Neural progenitor cell (in vitro differentiated cells): ENCODE measurements at regions not wholly inside any gene's neighbourhood (a gene's known extent, or its start where the extent isn't known, plus 50 kb on each side); places are given as distances from the start of the nearest gene placed in this dataset.

ENCODE experiments used
- DNase-seq: peaks from one replicate; pipeline ENCODE4 v3.0.0-alpha.2; 2016; ENCODE audit warnings: low spot score
- H2AFZ ChIP-seq: fragments of 200-600 bp; sonication (generic); replicated peaks from 2 replicates; pipeline ENCODE4 v1.6.1; 2016; ENCODE audit warnings: antibody characterized with exemption
- H3F3A ChIP-seq: fragments of 200-600 bp; sonication (generic); 2 replicates; pipeline ENCODE4 v1.6.1; 2016; ENCODE audit warnings: antibody characterized with exemption, low read depth
- H3K27ac ChIP-seq: fragments of 200-600 bp; sonication (generic); 2 replicates; pipeline ENCODE4 v1.5.1; 2016; ENCODE audit warnings: mild to moderate bottlenecking
- H3K27me3 ChIP-seq: fragments of 200-600 bp; sonication (generic); 2 replicates; pipeline ENCODE4 v1.6.1; 2016; ENCODE audit warnings: mild to moderate bottlenecking, moderate library complexity
- H3K36me3 ChIP-seq: fragments of 200-600 bp; sonication (generic); 2 replicates; pipeline ENCODE4 v1.5.1; 2016
- H3K4me1 ChIP-seq: fragments of 200-600 bp; sonication (generic); 2 replicates; pipeline ENCODE4 v1.6.1; 2016; ENCODE audit warnings: mixed run types
- H3K4me2 ChIP-seq: fragments of 200-600 bp; sonication (generic); 2 replicates; pipeline ENCODE4 v1.6.1; 2016
- H3K4me3 ChIP-seq: fragments of 200-600 bp; sonication (generic); 2 replicates; pipeline ENCODE4 v1.5.1; 2016
- H3K79me2 ChIP-seq: fragments of 200-600 bp; sonication (generic); 2 replicates; pipeline ENCODE4 v1.6.1; 2016; ENCODE audit warnings: low read depth
- H3K9ac ChIP-seq: fragments of 200-600 bp; sonication (generic); 2 replicates; pipeline ENCODE4 v1.6.1; 2016
- H3K9me3 ChIP-seq: fragments of 200-600 bp; sonication (generic); 2 replicates; pipeline ENCODE4 v1.5.1; 2016; ENCODE audit warnings: low read depth
- H4K20me1 ChIP-seq: fragments of 200-600 bp; sonication (generic); 2 replicates; pipeline ENCODE4 v1.6.1; 2016; ENCODE audit warnings: low read depth
- H3K27ac Mint-ChIP-seq: 3 replicates; pipeline ENCODE4 v1.8.0; 2021; ENCODE audit warnings: mixed read lengths
- H3K27me3 Mint-ChIP-seq: 2 replicates; pipeline ENCODE4 v1.8.0; 2022; ENCODE audit warnings: low read depth, mild to moderate bottlenecking, inconsistent platforms, moderate library complexity, mixed read lengths; ENCODE audit not compliant: insufficient read depth
- H3K36me3 Mint-ChIP-seq: 3 replicates; pipeline ENCODE4 v1.8.0; 2021; ENCODE audit warnings: mixed read lengths
- H3K4me1 Mint-ChIP-seq: 3 replicates; pipeline ENCODE4 v1.8.0; 2021; ENCODE audit warnings: mixed read lengths
- H3K4me3 Mint-ChIP-seq: 3 replicates; pipeline ENCODE4 v1.8.0; 2021; ENCODE audit warnings: mild to moderate bottlenecking, moderate library complexity, mixed read lengths
- H3K9me3 Mint-ChIP-seq: 3 replicates; pipeline ENCODE4 v1.8.0; 2020; ENCODE audit warnings: mixed read lengths
- EZH2 ChIP-seq: fragments of 200-600 bp; sonication (generic); IDR thresholded peaks from 2 replicates; pipeline ENCODE4 v1.6.1; 2017; ENCODE audit warnings: antibody characterized with exemption, mild to moderate bottlenecking, moderate library complexity
- EZH2phosphoT487 ChIP-seq: fragments of 200-600 bp; sonication (generic); IDR thresholded peaks from 2 replicates; pipeline ENCODE4 v1.6.1; 2017; ENCODE audit warnings: antibody characterized with exemption
- TF ChIP-seq, protein P1 (sequence below): fragments of 200-600 bp; sonication (generic); IDR thresholded peaks from 2 replicates; pipeline ENCODE4 v1.5.1; 2017; ENCODE audit warnings: antibody characterized with exemption, mild to moderate bottlenecking

DNA sequence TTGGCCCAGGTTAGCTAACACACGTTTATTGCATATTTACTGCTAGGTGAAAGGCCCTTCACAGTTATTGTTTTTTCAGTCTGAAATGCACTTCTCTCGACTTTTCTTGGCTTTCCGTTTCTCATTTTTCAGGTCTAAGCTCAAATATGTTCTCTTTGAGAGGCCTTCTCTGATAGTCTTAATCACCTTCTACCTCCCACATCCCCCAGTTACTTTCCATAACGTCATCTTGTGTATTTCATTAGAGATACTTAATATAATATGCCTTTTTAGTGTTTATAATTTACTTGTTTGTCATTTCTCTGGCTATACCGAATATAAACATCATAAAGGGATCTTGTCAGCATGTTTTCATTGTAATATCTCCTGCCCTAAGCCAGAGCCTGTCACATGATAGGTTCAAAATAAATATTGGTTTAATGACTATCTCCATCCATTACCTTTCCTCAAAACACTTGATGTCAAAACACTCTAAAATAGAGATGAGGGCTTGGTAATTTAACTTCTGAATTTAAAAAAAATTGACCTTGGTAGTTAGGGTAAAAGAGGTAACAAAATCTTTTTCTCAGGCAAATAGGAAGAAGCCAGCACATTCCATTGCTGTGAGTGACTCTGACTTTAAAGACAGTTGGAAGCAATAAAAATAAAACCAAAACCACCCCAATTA is 168.6 kb upstream of the RFC3 start:
- no peaks in the 10 kb centered on the region for H3K9me3 Mint-ChIP-seq
- Histone ChIP-seq H3K4me2 (no peak overlapping the region), H3K9me3 (no peaks in the 10 kb centered on the region), H3K27ac (no peak overlapping the region), H2AFZ (no peak overlapping the region), H3K36me3 (no peaks in the 10 kb centered on the region), H3K27me3 (no peaks in the 10 kb centered on the region), H3K9ac (no peak overlapping the region), H3K79me2 (no peaks in the 10 kb centered on the region), H3F3A (no peaks in the 10 kb centered on the region), H3K4me3 (no peak overlapping the region), H4K20me1 (no peaks in the 10 kb centered on the region), H3K4me1 (peaks cover 6% of the 10 kb centered on the region)
- no peak for DNase-seq
- no peak overlapping the region for H3K4me3 Mint-ChIP-seq
- H3K27me3 Mint-ChIP-seq, result no peaks in the 10 kb centered on the region
- no peaks in the 10 kb centered on the region for H3K36me3 Mint-ChIP-seq
- no peak overlapping the region for H3K27ac Mint-ChIP-seq
- TF ChIP-seq, protein P1, sequence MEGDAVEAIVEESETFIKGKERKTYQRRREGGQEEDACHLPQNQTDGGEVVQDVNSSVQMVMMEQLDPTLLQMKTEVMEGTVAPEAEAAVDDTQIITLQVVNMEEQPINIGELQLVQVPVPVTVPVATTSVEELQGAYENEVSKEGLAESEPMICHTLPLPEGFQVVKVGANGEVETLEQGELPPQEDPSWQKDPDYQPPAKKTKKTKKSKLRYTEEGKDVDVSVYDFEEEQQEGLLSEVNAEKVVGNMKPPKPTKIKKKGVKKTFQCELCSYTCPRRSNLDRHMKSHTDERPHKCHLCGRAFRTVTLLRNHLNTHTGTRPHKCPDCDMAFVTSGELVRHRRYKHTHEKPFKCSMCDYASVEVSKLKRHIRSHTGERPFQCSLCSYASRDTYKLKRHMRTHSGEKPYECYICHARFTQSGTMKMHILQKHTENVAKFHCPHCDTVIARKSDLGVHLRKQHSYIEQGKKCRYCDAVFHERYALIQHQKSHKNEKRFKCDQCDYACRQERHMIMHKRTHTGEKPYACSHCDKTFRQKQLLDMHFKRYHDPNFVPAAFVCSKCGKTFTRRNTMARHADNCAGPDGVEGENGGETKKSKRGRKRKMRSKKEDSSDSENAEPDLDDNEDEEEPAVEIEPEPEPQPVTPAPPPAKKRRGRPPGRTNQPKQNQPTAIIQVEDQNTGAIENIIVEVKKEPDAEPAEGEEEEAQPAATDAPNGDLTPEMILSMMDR, result no peak
- no peak for TF ChIP-seq EZH2
- no peak for TF ChIP-seq EZH2phosphoT487
- H3K4me1 Mint-ChIP-seq, result peaks cover 10% of the 10 kb centered on the region

DNA sequence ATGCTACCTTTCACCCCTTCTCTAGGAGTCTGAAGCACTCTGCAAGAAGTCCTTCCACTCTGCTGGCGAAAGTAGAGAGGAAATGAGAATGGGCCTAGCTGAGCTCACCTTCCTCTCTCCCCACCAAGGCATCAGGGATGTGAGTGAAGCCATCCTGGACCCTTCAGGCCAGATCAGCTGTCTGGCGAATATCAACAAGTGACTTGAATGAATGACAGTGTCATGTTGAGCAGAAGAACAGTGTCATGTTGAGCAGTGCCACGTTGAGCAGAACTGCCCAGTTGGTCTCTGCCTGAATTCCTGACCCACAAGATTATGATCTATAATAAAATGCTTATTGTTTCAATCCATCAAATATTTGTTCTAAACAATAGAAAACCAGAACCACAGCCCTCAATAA is 166.2 kb upstream of the RFC3 start:
- Histone ChIP-seq H3F3A (peaks cover 5% of the 10 kb centered on the region), H3K36me3 (no peaks in the 10 kb centered on the region), H3K4me3 (no peak overlapping the region), H3K9me3 (no peaks in the 10 kb centered on the region), H4K20me1 (no peaks in the 10 kb centered on the region), H2AFZ (no peak overlapping the region), H3K9ac (no peak overlapping the region), H3K27ac (no peak overlapping the region), H3K4me2 (no peak overlapping the region), H3K4me1 (peaks cover 19% of the 10 kb centered on the region), H3K27me3 (no peaks in the 10 kb centered on the region), H3K79me2 (no peaks in the 10 kb centered on the region)
- Mint-ChIP-seq H3K4me1 (peaks cover 7% of the 10 kb centered on the region), H3K4me3 (no peak overlapping the region), H3K9me3 (no peaks in the 10 kb centered on the region), H3K36me3 (no peaks in the 10 kb centered on the region), H3K27ac (no peak overlapping the region), H3K27me3 (no peaks in the 10 kb centered on the region)
- DNase-seq, result no peak
- TF ChIP-seq, protein P1, result no peak
- no peak for TF ChIP-seq EZH2
- TF ChIP-seq EZH2phosphoT487, result no peak

DNA sequence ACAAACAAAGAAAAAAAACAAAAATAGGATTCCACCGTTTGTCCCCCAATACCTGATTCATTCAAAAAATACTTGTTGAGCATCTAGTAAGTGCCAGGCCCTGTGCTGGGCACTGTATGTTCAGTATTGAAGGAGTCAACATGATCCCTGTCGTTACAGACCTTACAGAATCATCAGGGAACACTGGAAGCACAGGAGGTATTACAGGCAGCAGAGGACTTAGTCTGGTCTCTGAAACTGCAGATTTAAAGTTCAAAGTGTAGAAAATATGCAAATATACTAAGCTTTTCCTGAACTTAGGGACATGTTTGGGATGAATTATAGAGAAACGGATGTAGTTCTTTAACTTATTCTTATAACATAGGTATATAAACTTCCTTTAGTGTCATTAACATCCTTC is 160.7 kb upstream of the RFC3 start:
- H3K9me3 ChIP-seq, result no peaks in the 10 kb centered on the region
- no peak overlapping the region for H3K9ac ChIP-seq
- no peaks in the 10 kb centered on the region for H3K27me3 ChIP-seq
- no peak overlapping the region for H3K27ac Mint-ChIP-seq
- no peak overlapping the region for H3K4me3 Mint-ChIP-seq
- H2AFZ ChIP-seq, result no peak overlapping the region
- DNase-seq, result no peak
- H3K4me2 ChIP-seq, result no peak overlapping the region
- no peaks in the 10 kb centered on the region for H3K36me3 Mint-ChIP-seq
- H3K4me3 ChIP-seq, result no peak overlapping the region
- H3K27ac ChIP-seq, result no peak overlapping the region
- H3F3A ChIP-seq, result peaks cover 5% of the 10 kb centered on the region
- H3K79me2 ChIP-seq, result no peaks in the 10 kb centered on the region
- no peak for TF ChIP-seq EZH2
- no peak for TF ChIP-seq EZH2phosphoT487
- TF ChIP-seq, protein P1, result no peak
- no peaks in the 10 kb centered on the region for H4K20me1 ChIP-seq
- H3K36me3 ChIP-seq, result no peaks in the 10 kb centered on the region
- H3K4me1 Mint-ChIP-seq, result peaks cover 7% of the 10 kb centered on the region
- peaks cover 8% of the 10 kb centered on the region for H3K9me3 Mint-ChIP-seq
- peaks cover 2% of the 10 kb centered on the region for H3K27me3 Mint-ChIP-seq
- peaks cover 19% of the 10 kb centered on the region for H3K4me1 ChIP-seq
